Mucosa of descending colon (tissue), 3 donors: ENCODE measurements at regions not wholly inside any gene's neighbourhood (a gene's known extent, or its start where the extent isn't known, plus 50 kb on each side); places are given as distances from the start of the nearest gene placed in this dataset.

Experiments
- ATAC-seq: fragments of 200-7000 bp; cut with Tn5 transposase; one replicate; pipeline ENCODE4 v1.9.1; 2020; ENCODE audit warnings: mild to moderate bottlenecking, moderate library complexity
- DNase-seq, 3 donors: peaks; one replicate each; pipeline ENCODE4 v3.0.0-alpha.2; 2020
- H3K36me3 ChIP-seq: fragments of 200-600 bp; one replicate; pipeline ENCODE4 v1.8.0; 2021; ENCODE audit warnings: low read depth, mild to moderate bottlenecking
- H3K4me1 ChIP-seq: fragments of 200-600 bp; one replicate; pipeline ENCODE4 v1.8.0; 2021; ENCODE audit warnings: low read depth, mild to moderate bottlenecking
- H3K4me3 ChIP-seq: fragments of 200-600 bp; one replicate; pipeline ENCODE4 v1.8.0; 2021; ENCODE audit warnings: mild to moderate bottlenecking
- H3K9me3 ChIP-seq: fragments of 200-600 bp; one replicate; pipeline ENCODE4 v1.8.0; 2021; ENCODE audit warnings: mild to moderate bottlenecking
- intact Hi-C, 2 donors: fragments of 100-400 bp; cut with DNase I in 1 of 2; cut with micrococcal nuclease in 1 of 2; formaldehyde crosslinking; loops; one replicate each; pipeline versions ENCODE4 v1.11.0 to v1.11.1; 2022; cut with DNase I, micrococcal nuclease
- TF ChIP-seq, protein P1 (sequence below): fragments of 200-600 bp; IDR thresholded peaks from one replicate; pipeline ENCODE4 v1.8.0; 2022; ENCODE audit warnings: antibody characterized with exemption, mild to moderate bottlenecking
- donor health status: DM: no; HTN: no; CAD: no; lungs with moderate emphysema.
- donor health status: DM: no; HTN: no; CAD: no.
- donor health status: DM: no; HTN: yes; CAD: no.

DNA sequence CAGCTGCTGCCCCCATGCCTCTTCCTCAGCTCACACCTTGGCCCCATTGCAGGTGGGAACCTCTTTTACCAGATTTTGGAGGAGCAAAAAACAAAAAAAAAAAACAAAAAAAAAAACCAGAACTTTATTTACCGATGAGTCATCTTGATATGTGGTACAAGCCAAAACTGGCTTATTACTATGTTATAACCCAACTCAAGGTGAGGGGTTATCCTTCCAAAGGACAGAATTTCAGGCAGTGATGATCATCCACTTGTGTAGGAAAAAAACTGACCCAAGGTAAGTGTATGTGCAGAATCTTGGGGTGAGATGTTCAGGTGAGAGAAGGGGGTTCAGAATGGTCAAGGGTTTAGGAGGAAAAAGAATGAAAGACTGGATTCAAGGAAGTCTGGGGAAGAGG is 142.6 kb upstream of the FST start:
- ATAC-seq (no peak), DNase-seq (no peak)
- Histone ChIP-seq H3K9me3 (no peaks in the 10 kb centered on the region), H3K36me3 (no peaks in the 10 kb centered on the region), H3K4me3 (no peak overlapping the region), H3K4me1 (no peaks in the 10 kb centered on the region)
- TF ChIP-seq, protein P1, sequence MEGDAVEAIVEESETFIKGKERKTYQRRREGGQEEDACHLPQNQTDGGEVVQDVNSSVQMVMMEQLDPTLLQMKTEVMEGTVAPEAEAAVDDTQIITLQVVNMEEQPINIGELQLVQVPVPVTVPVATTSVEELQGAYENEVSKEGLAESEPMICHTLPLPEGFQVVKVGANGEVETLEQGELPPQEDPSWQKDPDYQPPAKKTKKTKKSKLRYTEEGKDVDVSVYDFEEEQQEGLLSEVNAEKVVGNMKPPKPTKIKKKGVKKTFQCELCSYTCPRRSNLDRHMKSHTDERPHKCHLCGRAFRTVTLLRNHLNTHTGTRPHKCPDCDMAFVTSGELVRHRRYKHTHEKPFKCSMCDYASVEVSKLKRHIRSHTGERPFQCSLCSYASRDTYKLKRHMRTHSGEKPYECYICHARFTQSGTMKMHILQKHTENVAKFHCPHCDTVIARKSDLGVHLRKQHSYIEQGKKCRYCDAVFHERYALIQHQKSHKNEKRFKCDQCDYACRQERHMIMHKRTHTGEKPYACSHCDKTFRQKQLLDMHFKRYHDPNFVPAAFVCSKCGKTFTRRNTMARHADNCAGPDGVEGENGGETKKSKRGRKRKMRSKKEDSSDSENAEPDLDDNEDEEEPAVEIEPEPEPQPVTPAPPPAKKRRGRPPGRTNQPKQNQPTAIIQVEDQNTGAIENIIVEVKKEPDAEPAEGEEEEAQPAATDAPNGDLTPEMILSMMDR, result no peak
- intact Hi-C loops, result no loop called here

DNA sequence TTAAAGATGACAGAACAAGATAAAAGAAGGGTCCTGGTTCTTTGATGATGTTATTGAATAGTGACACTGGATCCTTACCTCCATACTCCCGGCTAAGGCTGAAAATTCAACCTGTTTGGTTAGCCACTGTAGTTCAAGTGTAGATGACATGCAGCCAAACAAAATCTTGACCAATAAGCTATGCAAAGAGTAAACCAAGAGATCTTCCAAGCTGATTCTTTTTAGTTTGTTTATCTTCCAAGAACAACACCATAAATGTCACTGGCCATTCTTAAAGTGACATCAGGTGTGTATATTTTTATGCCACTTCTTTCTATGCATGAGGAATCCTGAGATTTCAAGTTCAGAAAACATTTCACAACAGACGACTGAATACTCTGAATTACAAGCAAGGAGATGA is 141.5 kb upstream of the FST start:
- DNase-seq (no peak), ATAC-seq (no peak)
- Histone ChIP-seq H3K9me3 (no peaks in the 10 kb centered on the region), H3K36me3 (no peaks in the 10 kb centered on the region), H3K4me1 (no peaks in the 10 kb centered on the region), H3K4me3 (no peak overlapping the region)
- TF ChIP-seq, protein P1, result no peak
- intact Hi-C loops, result no loop called here

DNA sequence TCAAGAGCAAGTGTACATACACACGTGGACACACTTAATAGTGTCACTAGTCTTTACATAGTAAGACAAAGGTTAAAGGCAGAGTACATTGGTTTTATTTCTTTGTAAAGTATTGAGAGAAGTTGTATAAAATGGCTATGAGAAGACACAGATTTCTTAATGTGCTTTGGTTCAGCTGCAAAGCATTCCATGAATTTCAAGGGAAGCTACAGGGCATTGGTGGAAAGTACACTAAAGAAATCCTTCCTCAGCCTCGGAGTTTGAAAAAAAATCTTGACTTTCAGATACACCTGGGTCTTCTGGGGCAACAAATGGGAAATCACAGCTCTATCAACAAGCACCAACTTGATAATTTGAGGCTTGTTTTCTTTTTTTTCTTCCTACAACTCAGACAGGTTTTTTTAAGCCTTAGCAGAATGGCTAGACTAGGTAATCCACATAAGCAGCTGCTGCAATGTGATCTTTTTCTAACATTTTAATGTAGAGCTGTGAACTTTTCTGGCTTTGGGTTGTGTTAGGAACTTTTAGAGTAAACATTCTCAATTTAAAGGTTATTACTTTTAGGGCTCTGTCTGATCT is 140.4 kb upstream of the FST start:
- Histone ChIP-seq H3K36me3 (no peaks in the 10 kb centered on the region), H3K4me3 (no peak overlapping the region), H3K9me3 (no peaks in the 10 kb centered on the region), H3K4me1 (no peaks in the 10 kb centered on the region)
- DNase-seq (no peak), ATAC-seq (no peak)
- intact Hi-C loops, result no loop called here
- TF ChIP-seq, protein P1, result no peak

DNA sequence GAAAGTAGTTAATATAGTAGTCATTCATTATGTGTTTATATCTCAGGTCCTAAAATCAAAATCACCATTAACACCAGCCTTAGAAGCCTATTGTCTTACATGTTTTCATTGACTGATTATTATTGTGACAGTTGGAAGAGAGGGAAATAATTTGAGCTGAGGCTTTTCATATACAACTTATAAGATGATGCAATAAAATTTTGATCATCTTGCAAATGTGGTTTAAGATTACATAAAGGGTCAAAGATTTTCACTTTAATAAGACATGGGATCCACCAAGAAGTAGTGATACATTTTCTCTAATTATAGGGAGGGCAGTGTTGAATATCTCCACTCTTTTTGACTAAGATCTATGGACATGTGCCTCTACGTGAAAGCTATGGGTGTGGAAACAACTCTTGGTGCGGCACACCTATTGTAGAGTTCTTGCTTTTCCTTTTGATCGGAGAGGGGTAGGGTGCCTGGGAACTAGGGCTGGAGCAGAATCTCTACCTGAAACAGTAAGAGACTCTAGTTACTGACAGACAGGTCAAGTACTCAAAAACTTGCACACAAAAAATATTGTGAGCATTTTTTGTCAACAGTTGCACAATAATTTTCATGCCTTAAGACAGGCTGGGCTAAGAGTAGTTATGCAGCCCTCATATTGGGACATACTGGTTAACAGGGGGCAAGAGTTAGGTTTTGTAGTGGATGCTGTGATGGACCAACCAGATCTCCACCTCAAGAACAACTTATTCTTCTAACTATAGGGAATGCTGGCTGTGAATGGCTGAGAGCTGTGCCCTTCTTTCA is 139.3 kb upstream of the FST start:
- TF ChIP-seq, protein P1, result no peak
- Histone ChIP-seq H3K36me3 (no peaks in the 10 kb centered on the region), H3K9me3 (no peaks in the 10 kb centered on the region), H3K4me3 (no peak overlapping the region), H3K4me1 (no peaks in the 10 kb centered on the region)
- no peak for ATAC-seq
- DNase-seq, result no peak
- intact Hi-C loops, result no loop called here

DNA sequence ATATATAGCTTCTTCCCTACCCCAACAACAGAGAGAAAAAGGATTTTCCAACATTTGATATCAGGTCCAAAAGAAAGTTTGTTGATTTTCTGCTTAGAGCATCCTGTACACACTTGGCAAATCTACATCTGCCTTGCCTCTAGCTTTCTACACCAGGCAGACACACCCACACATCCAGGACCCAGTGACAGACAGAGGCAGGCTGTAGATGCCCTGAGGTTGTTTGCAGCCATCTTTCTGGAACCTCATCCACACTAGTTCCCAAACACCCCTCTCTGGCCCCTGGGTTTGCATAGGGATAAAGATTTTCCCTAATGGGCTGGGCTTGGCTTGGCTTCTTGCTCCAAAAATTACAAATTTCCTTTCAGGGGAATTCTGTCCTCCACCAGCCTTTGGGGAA is 138.2 kb upstream of the FST start:
- TF ChIP-seq, protein P1, result no peak
- H3K36me3 ChIP-seq, result no peaks in the 10 kb centered on the region
- H3K4me1 ChIP-seq, result no peaks in the 10 kb centered on the region
- DNase-seq (no peak), ATAC-seq (no peak)
- H3K9me3 ChIP-seq, result no peaks in the 10 kb centered on the region
- intact Hi-C loops, result no loop called here
- no peak overlapping the region for H3K4me3 ChIP-seq
